Tibial nerve (tissue), 4 donors: ENCODE measurements at regions not wholly inside any gene's neighbourhood (a gene's known extent, or its start where the extent isn't known, plus 50 kb on each side); places are given as distances from the start of the nearest gene placed in this dataset.
"Not testable (repeated sequence)": the region's sequence is repeated elsewhere in the genome, so short reads cannot be mapped to it uniquely, and the experiment has no call there.

Experiments
- DNase-seq, 2 donors: peaks; one replicate each; pipeline ENCODE4 v3.0.0-alpha.2; 2019; ENCODE audit warnings: low spot score in 2 of 2
- H3K27ac ChIP-seq, 4 donors: fragments of 200-600 bp; sonication (generic) in 3 of 4; one replicate each; pipeline ENCODE4 v1.5.1; 2017 to 2019; ENCODE audit warnings: mild to moderate bottlenecking in 1 of 4
- H3K27me3 ChIP-seq, 2 donors: fragments of 200-600 bp; sonication (generic) in 1 of 2; one replicate each; pipeline versions ENCODE4 v1.5.1 to v1.6.0; 2017 to 2019
- H3K36me3 ChIP-seq, 3 donors: fragments of 200-600 bp; sonication (generic); one replicate each; pipeline ENCODE4 v1.5.1; 2018 to 2019
- H3K4me1 ChIP-seq, 4 donors: fragments of 200-600 bp; sonication (generic) in 3 of 4; one replicate each; pipeline ENCODE4 v1.5.1; 2017 to 2019
- H3K4me3 ChIP-seq, 4 donors: fragments of 200-600 bp; sonication (generic) in 3 of 4; one replicate each; pipeline ENCODE4 v1.5.1; 2017 to 2019; ENCODE audit warnings: mild to moderate bottlenecking in 1 of 4, moderate library complexity in 1 of 4
- H3K9me3 ChIP-seq, 4 donors: fragments of 200-600 bp; sonication (generic) in 3 of 4; one replicate each; pipeline ENCODE4 v1.5.1; 2017 to 2019
- WGBS, 2 donors: methylation state at CpG; one replicate each; pipeline ENCODE4 v1.1.5; 2018; 5-methylcytosine and 5-hydroxymethylcytosine counted together

GRCh38 chr5:177941386-177941785 is 54.7 kb downstream of the PROP1 start:
- H3K36me3 ChIP-seq, H3K27ac ChIP-seq, DNase-seq, H3K4me1 ChIP-seq, H3K27me3 ChIP-seq, H3K4me3 ChIP-seq, H3K9me3 ChIP-seq: not testable (repeated sequence)
- WGBS, 2 donors, result 69 to 84% methylated on average over 5 of the region's 5 CpGs

GRCh38 chr5:177939246-177940171 is 56.5 kb downstream of the PROP1 start:
- H3K27ac ChIP-seq, H3K27me3 ChIP-seq, H3K9me3 ChIP-seq, H3K36me3 ChIP-seq, H3K4me1 ChIP-seq, DNase-seq: not testable (repeated sequence)
- H3K4me3 ChIP-seq, result peak overlapping the region in 1 of 4 donors; percentile 10
- 7 to 34% methylated on average over 6 to 55 of the region's 79 CpGs for WGBS, 2 donors

GRCh38 chr5:177938767-177939166 is 57.3 kb downstream of the PROP1 start:
- DNase-seq, H3K27me3 ChIP-seq, H3K9me3 ChIP-seq, H3K4me1 ChIP-seq, H3K36me3 ChIP-seq, H3K27ac ChIP-seq, H3K4me3 ChIP-seq: not testable (repeated sequence)
- WGBS, 2 donors, result 20 to 27% methylated on average over 6 to 7 of the region's 7 CpGs

- not testable (repeated sequence) for H3K4me3 ChIP-seq, H3K27me3 ChIP-seq, DNase-seq, H3K4me1 ChIP-seq, H3K9me3 ChIP-seq, H3K36me3 ChIP-seq, H3K27ac ChIP-seq
These were observed 61.8 kb downstream of the PROP1 start for GRCh38 chr5:177934233-177934632.

- not testable (repeated sequence) for H3K27me3 ChIP-seq, H3K4me3 ChIP-seq, H3K4me1 ChIP-seq, H3K27ac ChIP-seq, DNase-seq, H3K9me3 ChIP-seq, H3K36me3 ChIP-seq
- WGBS, 2 donors, result 32 to 40% methylated on average over 15 to 18 of the region's 19 CpGs
These were observed 65.6 kb downstream of the PROP1 start for GRCh38 chr5:177930269-177931022.

- DNase-seq, H3K4me3 ChIP-seq, H3K27me3 ChIP-seq, H3K4me1 ChIP-seq, H3K36me3 ChIP-seq, H3K27ac ChIP-seq, H3K9me3 ChIP-seq: not testable (repeated sequence)
- WGBS, 2 donors, result 85% methylated on average over 8 of the region's 9 CpGs; no CpG with 5 or more reads in 1 of the 2 donors
These were observed 66.4 kb downstream of the PROP1 start for GRCh38 chr5:177929618-177930017.

- H3K36me3 ChIP-seq, H3K4me3 ChIP-seq, H3K4me1 ChIP-seq, DNase-seq, H3K27ac ChIP-seq, H3K27me3 ChIP-seq, H3K9me3 ChIP-seq: not testable (repeated sequence)
- WGBS, 2 donors, result no CpG with 5 or more reads among the region's 4 CpGs
These were observed 68.5 kb downstream of the PROP1 start for GRCh38 chr5:177927500-177927899.

- H3K27me3 ChIP-seq, H3K27ac ChIP-seq, H3K4me1 ChIP-seq, H3K36me3 ChIP-seq, DNase-seq, H3K9me3 ChIP-seq, H3K4me3 ChIP-seq: not testable (repeated sequence)
- WGBS, 2 donors, result no CpG with 5 or more reads among the region's 11 CpGs
These were observed 71.5 kb downstream of the PROP1 start for GRCh38 chr5:177924577-177924976.

GRCh38 chr5:177923837-177924236 is 72.2 kb downstream of the PROP1 start:
- WGBS, 2 donors, result 25 to 33% methylated on average over 3 of the region's 4 CpGs
- H3K9me3 ChIP-seq, H3K36me3 ChIP-seq, H3K27me3 ChIP-seq, H3K4me1 ChIP-seq, H3K27ac ChIP-seq, DNase-seq, H3K4me3 ChIP-seq: not testable (repeated sequence)

- DNase-seq, H3K27ac ChIP-seq, H3K4me3 ChIP-seq, H3K4me1 ChIP-seq, H3K9me3 ChIP-seq, H3K36me3 ChIP-seq, H3K27me3 ChIP-seq: not testable (repeated sequence)
- 50 to 74% methylated on average over 3 to 4 of the region's 5 CpGs for WGBS, 2 donors
These were observed 72.9 kb downstream of the PROP1 start for GRCh38 chr5:177923189-177923588.

GRCh38 chr5:177909261-177909660 is 86.8 kb downstream of the PROP1 start:
- not testable (repeated sequence) for H3K4me3 ChIP-seq, DNase-seq, H3K27me3 ChIP-seq, H3K27ac ChIP-seq, H3K4me1 ChIP-seq, H3K9me3 ChIP-seq, H3K36me3 ChIP-seq
- 85 to 86% methylated on average over 2 of the region's 2 CpGs for WGBS, 2 donors

- not testable (repeated sequence) for H3K4me3 ChIP-seq, H3K9me3 ChIP-seq, H3K36me3 ChIP-seq, H3K4me1 ChIP-seq, H3K27me3 ChIP-seq, DNase-seq, H3K27ac ChIP-seq
- WGBS, 2 donors, result no CpG with 5 or more reads among the region's 3 CpGs
These were observed 93.2 kb downstream of the PROP1 start for GRCh38 chr5:177902806-177903205.

- H3K4me1 ChIP-seq, H3K27me3 ChIP-seq, H3K4me3 ChIP-seq, H3K27ac ChIP-seq, DNase-seq, H3K9me3 ChIP-seq, H3K36me3 ChIP-seq: not testable (repeated sequence)
- 100% methylated on average over 1 of the region's 6 CpGs; no CpG with 5 or more reads in 1 of the 2 donors for WGBS, 2 donors
These were observed 96.0 kb downstream of the PROP1 start for GRCh38 chr5:177900066-177900465.
